HL-60 (cell line): ENCODE measurements at regions not wholly inside any gene's neighbourhood (a gene's known extent, or its start where the extent isn't known, plus 50 kb on each side); places are given as distances from the start of the nearest gene placed in this dataset.

Source experiments
- DNase-seq, 2 experiments: peaks; one replicate each; pipeline ENCODE4 v3.0.0-alpha.2; 2010 to 2020; ENCODE audit warnings: low read depth in 1 of 2, low spot score in 1 of 2
- H3K27ac ChIP-seq: fragments of 250-450 bp; sonication (Bioruptor Pico); replicated peaks from 2 replicates; pipeline ENCODE4 v1.5.1; 2020; ENCODE audit warnings: mild to moderate bottlenecking, moderate library complexity
- H3K27me3 ChIP-seq: fragments of 250-450 bp; sonication (Bioruptor Pico); 2 replicates; pipeline ENCODE4 v1.5.1; 2021; ENCODE audit warnings: mild to moderate bottlenecking, moderate library complexity; ENCODE audit not compliant: insufficient read depth, poor library complexity, severe bottlenecking
- H3K4me3 ChIP-seq: replicated peaks from 2 replicates; pipeline ENCODE4 v1.5.1; 2011; ENCODE audit warnings: mild to moderate bottlenecking, control low read depth, low read length; ENCODE audit not compliant: insufficient read depth
- GABPA ChIP-seq: IDR thresholded peaks from 2 replicates; pipeline ENCODE4 v1.6.1; 2012; ENCODE audit warnings: low read depth
- POLR2AphosphoS5 ChIP-seq: IDR thresholded peaks from 2 replicates; pipeline ENCODE4 v1.6.1; 2012; ENCODE audit warnings: low read depth
- SPI1 ChIP-seq: IDR thresholded peaks from 2 replicates; pipeline ENCODE4 v1.6.1; 2012; ENCODE audit warnings: low read depth, mild to moderate bottlenecking, borderline replicate concordance
- TF ChIP-seq, protein P1 (sequence below): IDR thresholded peaks from 2 replicates; pipeline ENCODE4 v1.6.1; 2012; ENCODE audit warnings: low read depth; ENCODE audit not compliant: insufficient replicate concordance
- TF ChIP-seq, protein P2 (sequence below): IDR thresholded peaks from one replicate; pipeline ENCODE4 v1.5.1; 2011; ENCODE audit warnings: low read length, control low read depth, inconsistent platforms; ENCODE audit not compliant: insufficient read depth

- Histone ChIP-seq H3K27ac (no peak overlapping the region), H3K27me3 (no peaks in the 10 kb centered on the region), H3K4me3 (no peak overlapping the region)
- no peak for DNase-seq
- TF ChIP-seq, protein P1, sequence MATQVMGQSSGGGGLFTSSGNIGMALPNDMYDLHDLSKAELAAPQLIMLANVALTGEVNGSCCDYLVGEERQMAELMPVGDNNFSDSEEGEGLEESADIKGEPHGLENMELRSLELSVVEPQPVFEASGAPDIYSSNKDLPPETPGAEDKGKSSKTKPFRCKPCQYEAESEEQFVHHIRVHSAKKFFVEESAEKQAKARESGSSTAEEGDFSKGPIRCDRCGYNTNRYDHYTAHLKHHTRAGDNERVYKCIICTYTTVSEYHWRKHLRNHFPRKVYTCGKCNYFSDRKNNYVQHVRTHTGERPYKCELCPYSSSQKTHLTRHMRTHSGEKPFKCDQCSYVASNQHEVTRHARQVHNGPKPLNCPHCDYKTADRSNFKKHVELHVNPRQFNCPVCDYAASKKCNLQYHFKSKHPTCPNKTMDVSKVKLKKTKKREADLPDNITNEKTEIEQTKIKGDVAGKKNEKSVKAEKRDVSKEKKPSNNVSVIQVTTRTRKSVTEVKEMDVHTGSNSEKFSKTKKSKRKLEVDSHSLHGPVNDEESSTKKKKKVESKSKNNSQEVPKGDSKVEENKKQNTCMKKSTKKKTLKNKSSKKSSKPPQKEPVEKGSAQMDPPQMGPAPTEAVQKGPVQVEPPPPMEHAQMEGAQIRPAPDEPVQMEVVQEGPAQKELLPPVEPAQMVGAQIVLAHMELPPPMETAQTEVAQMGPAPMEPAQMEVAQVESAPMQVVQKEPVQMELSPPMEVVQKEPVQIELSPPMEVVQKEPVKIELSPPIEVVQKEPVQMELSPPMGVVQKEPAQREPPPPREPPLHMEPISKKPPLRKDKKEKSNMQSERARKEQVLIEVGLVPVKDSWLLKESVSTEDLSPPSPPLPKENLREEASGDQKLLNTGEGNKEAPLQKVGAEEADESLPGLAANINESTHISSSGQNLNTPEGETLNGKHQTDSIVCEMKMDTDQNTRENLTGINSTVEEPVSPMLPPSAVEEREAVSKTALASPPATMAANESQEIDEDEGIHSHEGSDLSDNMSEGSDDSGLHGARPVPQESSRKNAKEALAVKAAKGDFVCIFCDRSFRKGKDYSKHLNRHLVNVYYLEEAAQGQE: no peak
- TF ChIP-seq POLR2AphosphoS5 (no peak), GABPA (no peak), SPI1 (no peak)
- TF ChIP-seq, protein P2, sequence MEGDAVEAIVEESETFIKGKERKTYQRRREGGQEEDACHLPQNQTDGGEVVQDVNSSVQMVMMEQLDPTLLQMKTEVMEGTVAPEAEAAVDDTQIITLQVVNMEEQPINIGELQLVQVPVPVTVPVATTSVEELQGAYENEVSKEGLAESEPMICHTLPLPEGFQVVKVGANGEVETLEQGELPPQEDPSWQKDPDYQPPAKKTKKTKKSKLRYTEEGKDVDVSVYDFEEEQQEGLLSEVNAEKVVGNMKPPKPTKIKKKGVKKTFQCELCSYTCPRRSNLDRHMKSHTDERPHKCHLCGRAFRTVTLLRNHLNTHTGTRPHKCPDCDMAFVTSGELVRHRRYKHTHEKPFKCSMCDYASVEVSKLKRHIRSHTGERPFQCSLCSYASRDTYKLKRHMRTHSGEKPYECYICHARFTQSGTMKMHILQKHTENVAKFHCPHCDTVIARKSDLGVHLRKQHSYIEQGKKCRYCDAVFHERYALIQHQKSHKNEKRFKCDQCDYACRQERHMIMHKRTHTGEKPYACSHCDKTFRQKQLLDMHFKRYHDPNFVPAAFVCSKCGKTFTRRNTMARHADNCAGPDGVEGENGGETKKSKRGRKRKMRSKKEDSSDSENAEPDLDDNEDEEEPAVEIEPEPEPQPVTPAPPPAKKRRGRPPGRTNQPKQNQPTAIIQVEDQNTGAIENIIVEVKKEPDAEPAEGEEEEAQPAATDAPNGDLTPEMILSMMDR: no peak
These were observed 573.2 kb upstream of the MDFIC2 start for GRCh38 chr3:70885636-70886035.

- no peak overlapping the region for H3K27ac ChIP-seq
These were observed 569.7 kb upstream of the MDFIC2 start for GRCh38 chr3:70882104-70882503.

DNA sequence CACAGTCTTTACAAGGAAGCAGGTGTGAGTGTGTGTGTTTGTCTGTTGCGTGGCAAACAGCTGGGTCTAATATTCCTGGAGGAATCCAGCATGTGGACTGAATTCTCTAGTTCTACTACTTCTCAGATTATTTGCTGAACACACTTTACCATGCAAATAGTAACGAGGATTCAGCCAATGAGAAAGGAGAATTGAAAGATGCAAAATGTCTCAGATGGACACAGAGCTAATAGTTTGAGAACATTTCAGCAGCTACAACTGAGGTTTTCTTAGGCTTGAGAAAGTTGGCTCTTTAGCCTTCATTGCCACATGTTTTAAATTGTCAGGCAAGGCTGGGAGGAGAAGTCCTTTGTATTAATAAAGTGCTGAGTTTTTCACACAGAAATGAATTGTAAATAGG is 568.0 kb upstream of the MDFIC2 start:
- no peak overlapping the region for H3K27ac ChIP-seq
- TF ChIP-seq GABPA (no peak), SPI1 (no peak), POLR2AphosphoS5 (no peak)
- TF ChIP-seq, protein P2: no peak
- TF ChIP-seq, protein P1: no peak
- DNase-seq: no peak
- no peak overlapping the region for H3K4me3 ChIP-seq
- no peaks in the 10 kb centered on the region for H3K27me3 ChIP-seq

More at GRCh38 chr3:70882104-70882503, 569.7 kb upstream of the MDFIC2 start:
- DNase-seq: no peak
- H3K27me3 ChIP-seq: no peaks in the 10 kb centered on the region
- H3K4me3 ChIP-seq: no peak overlapping the region
- TF ChIP-seq GABPA (no peak), POLR2AphosphoS5 (no peak), SPI1 (no peak)
- TF ChIP-seq, protein P1: no peak
- TF ChIP-seq, protein P2: no peak
